ENCODE measurements at regions not wholly inside any gene's neighbourhood (a gene's known extent, or its start where the extent isn't known, plus 50 kb on each side); places are given as distances from the start of the nearest gene placed in this dataset.

DNA sequence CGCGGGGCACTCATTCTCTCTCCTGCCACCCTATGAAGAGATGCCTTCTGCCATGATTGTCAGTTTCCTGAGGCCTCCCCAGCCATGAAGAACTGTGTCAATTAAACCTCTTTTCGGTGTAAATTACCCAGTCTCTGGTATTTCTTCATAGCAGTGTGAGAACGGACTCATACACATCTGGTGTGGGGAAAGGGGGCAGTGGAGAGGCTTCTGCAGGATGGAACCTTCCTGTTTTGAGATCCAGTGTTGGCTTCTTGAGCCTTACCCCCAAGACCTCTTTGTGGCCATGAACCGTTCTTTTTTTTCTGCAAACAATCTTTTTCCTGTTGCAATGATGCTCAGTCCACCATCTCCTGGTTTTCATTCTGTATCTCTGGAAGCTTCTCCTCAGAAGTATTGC lies 248.4 kb downstream of the PRDM2 start:
- H3K36me3 ChIP-seq (ENCODE audit: control insufficient read depth, insufficient read depth, low read length) = no peaks in the 10 kb centered on the region
- no peak overlapping the region for H3K4me3 ChIP-seq (replicated peaks; ENCODE audit: low read depth, low read length)
- TF ChIP-seq CTCF (IDR thresholded peaks at IDR 0.05; ENCODE audit: insufficient read depth, low read length, poor library complexity, severe bottlenecking) = no peak
- no peaks in the 10 kb centered on the region for H3K27me3 ChIP-seq (replicated peaks; ENCODE audit: control insufficient read depth, insufficient read depth, low read length)
- DNase-seq (ENCODE audit: extremely low read depth, insufficient read length) = no peak

GRCh38 chr1:13948888-13949391 lies 249.0 kb downstream of the PRDM2 start:
- no peak for TF ChIP-seq CTCF (IDR thresholded peaks at IDR 0.05; ENCODE audit: insufficient read depth, low read length, poor library complexity, severe bottlenecking)
- Histone ChIP-seq H3K36me3 (ENCODE audit: control insufficient read depth, insufficient read depth, low read length) (no peaks in the 10 kb centered on the region), H3K27me3 (replicated peaks; ENCODE audit: control insufficient read depth, insufficient read depth, low read length) (no peaks in the 10 kb centered on the region), H3K4me3 (replicated peaks; ENCODE audit: low read depth, low read length) (no peak overlapping the region)
- no peak for DNase-seq (ENCODE audit: extremely low read depth, insufficient read length)

DNA sequence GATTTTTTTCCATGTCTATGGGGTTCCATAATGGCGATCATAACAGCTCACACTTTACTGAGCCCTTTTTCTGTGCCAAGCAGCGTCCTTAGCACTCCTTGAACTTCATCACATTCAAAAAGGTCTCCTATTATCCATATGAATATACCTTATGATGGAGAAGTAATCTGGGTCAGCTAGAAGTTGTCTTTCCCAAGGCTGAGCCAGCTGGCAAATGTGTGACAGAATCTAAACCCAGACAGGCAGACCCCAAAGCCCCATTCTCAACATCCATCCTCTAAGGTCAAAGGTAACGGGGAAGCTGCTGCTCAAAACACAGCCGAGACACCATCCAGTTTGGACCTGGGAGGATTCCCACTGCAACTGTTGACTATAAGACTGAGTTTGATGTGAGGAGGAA lies 249.6 kb downstream of the PRDM2 start:
- Histone ChIP-seq H3K36me3 (ENCODE audit: control insufficient read depth, insufficient read depth, low read length) (no peaks in the 10 kb centered on the region), H3K27me3 (replicated peaks; ENCODE audit: control insufficient read depth, insufficient read depth, low read length) (no peaks in the 10 kb centered on the region), H3K4me3 (replicated peaks; ENCODE audit: low read depth, low read length) (no peak overlapping the region)
- no peak for TF ChIP-seq CTCF (IDR thresholded peaks at IDR 0.05; ENCODE audit: insufficient read depth, low read length, poor library complexity, severe bottlenecking)
- no peak for DNase-seq (ENCODE audit: extremely low read depth, insufficient read length)

- DNase-seq (ENCODE audit: extremely low read depth, insufficient read length) = no peak
- Histone ChIP-seq H3K4me3 (replicated peaks; ENCODE audit: low read depth, low read length) (no peak overlapping the region), H3K27me3 (replicated peaks; ENCODE audit: control insufficient read depth, insufficient read depth, low read length) (no peaks in the 10 kb centered on the region), H3K36me3 (ENCODE audit: control insufficient read depth, insufficient read depth, low read length) (no peaks in the 10 kb centered on the region)
- peak; percentile 39 for TF ChIP-seq CTCF (IDR thresholded peaks at IDR 0.05; ENCODE audit: insufficient read depth, low read length, poor library complexity, severe bottlenecking)
These were observed 250.6 kb downstream of the PRDM2 start for GRCh38 chr1:13950637-13951036.

GRCh38 chr1:13951793-13952751 lies 252.1 kb downstream of the PRDM2 start:
- Histone ChIP-seq H3K27me3 (replicated peaks; ENCODE audit: control insufficient read depth, insufficient read depth, low read length) (no peaks in the 10 kb centered on the region), H3K4me3 (replicated peaks; ENCODE audit: low read depth, low read length) (no peak overlapping the region), H3K36me3 (ENCODE audit: control insufficient read depth, insufficient read depth, low read length) (no peaks in the 10 kb centered on the region)
- no peak for TF ChIP-seq CTCF (IDR thresholded peaks at IDR 0.05; ENCODE audit: insufficient read depth, low read length, poor library complexity, severe bottlenecking)
- DNase-seq (ENCODE audit: extremely low read depth, insufficient read length) = no peak
